Panc1 (cell line): ENCODE measurements at regions not wholly inside any gene's neighbourhood (a gene's known extent, or its start where the extent isn't known, plus 50 kb on each side); places are given as distances from the start of the nearest gene placed in this dataset.

Experiments used
- ATAC-seq: fragments of 200-7000 bp; cut with Tn5 transposase; 2 replicates; pipeline ENCODE4 v1.9.1; 2020; ENCODE audit warnings: mild to moderate bottlenecking, moderate library complexity
- BruUV-seq: library from RNA; stranded (reverse); fragments of 400-500 nt; replicated peaks from 2 replicates; lab custom pipeline; 2021; lab: Mats Ljungman, UMichigan
- CTCF ChIA-PET: fragments of 300-600 bp; sonication (Branson Sonifier 250); formaldehyde crosslinking; loops from one replicate; lab custom pipeline; 2022; ENCODE audit warnings: antibody characterized with exemption; lab: Charles Lee
- POLR2A ChIA-PET: fragments of 300-600 bp; sonication (Branson Sonifier 250); formaldehyde crosslinking; loops from one replicate; lab custom pipeline; 2022; ENCODE audit warnings: antibody characterized with exemption; lab: Charles Lee
- DNase-seq: peaks from one replicate; pipeline ENCODE4 v3.0.0-alpha.2; 2010; ENCODE audit warnings: low read depth, low spot score
- H3K27ac ChIP-seq: 2 replicates; pipeline ENCODE4 v1.5.1; 2011; ENCODE audit warnings: mild to moderate bottlenecking, low read length, inconsistent platforms
- H3K27me3 ChIP-seq: fragments of 200-500 bp; sonication (Bioruptor generic); 2 replicates; pipeline ENCODE4 v1.6.0; 2014; ENCODE audit warnings: low read length, inconsistent platforms; ENCODE audit not compliant: control insufficient read depth, insufficient read depth
- H3K36me3 ChIP-seq: fragments of 200-500 bp; sonication (Bioruptor generic); 2 replicates; pipeline ENCODE4 v1.5.1; 2014; ENCODE audit warnings: inconsistent platforms, mild to moderate bottlenecking, low read length, moderate library complexity; ENCODE audit not compliant: control insufficient read depth, insufficient read depth
- H3K4me1 ChIP-seq: 2 replicates; pipeline ENCODE4 v1.5.1; 2011; ENCODE audit warnings: inconsistent platforms, mild to moderate bottlenecking, low read length, moderate library complexity; ENCODE audit not compliant: control insufficient read depth, insufficient read depth
- H3K4me3 ChIP-seq, 2 experiments: 2 replicates each; pipeline ENCODE4 v1.5.1; 2011 to 2012; ENCODE audit warnings: low read depth in 2 of 2, low read length in 2 of 2, mild to moderate bottlenecking in 2 of 2, inconsistent platforms in 1 of 2, moderate library complexity in 1 of 2
- H3K9me3 ChIP-seq: fragments of 200-500 bp; sonication (Bioruptor generic); 2 replicates; pipeline ENCODE4 v1.5.1; 2014; ENCODE audit warnings: low read depth, mild to moderate bottlenecking, inconsistent platforms, low read length, moderate library complexity; ENCODE audit not compliant: control insufficient read depth, insufficient read depth
- CTCF ChIP-seq: fragments of 450-650 bp; IDR thresholded peaks from 2 replicates; pipeline ENCODE4 v1.5.1; 2017; ENCODE audit warnings: mild to moderate bottlenecking
- POLR2AphosphoS5 ChIP-seq: IDR thresholded peaks from 2 replicates; pipeline ENCODE4 v1.6.1; 2012; ENCODE audit warnings: mild to moderate bottlenecking, low read depth, low read length, moderate library complexity
- SIN3A ChIP-seq: IDR thresholded peaks from 2 replicates; pipeline ENCODE4 v1.6.1; 2012; ENCODE audit warnings: low read depth, mild to moderate bottlenecking, low read length, moderate library complexity, borderline replicate concordance; ENCODE audit not compliant: insufficient read depth
- TCF7L2 ChIP-seq: IDR thresholded peaks from 2 replicates; pipeline ENCODE4 v1.6.1; 2011; ENCODE audit warnings: mild to moderate bottlenecking, low read depth, low read length, inconsistent platforms
- in situ Hi-C: cut with HindIII; loops from 2 replicates; pipeline ENCODE4 v1.10.0; 2016; ENCODE audit warnings: low sequenced_read_pairs, low pct_unique_long_range_greater_than_20kb
- intact Hi-C: fragments of 100-400 bp; cut with micrococcal nuclease; formaldehyde crosslinking; loops from one replicate; pipeline ENCODE4 v1.10.0; 2022; ENCODE audit not compliant: unreplicated experiment
- TF ChIP-seq, protein P1 (sequence below), 2 experiments: IDR thresholded peaks; 2 replicates each; pipeline ENCODE4 v1.6.1; 2011 to 2012; ENCODE audit warnings: low read depth in 2 of 2, control low read depth in 1 of 2, low read length in 1 of 2, mild to moderate bottlenecking in 1 of 2, moderate library complexity in 1 of 2; ENCODE audit not compliant: insufficient read depth in 1 of 2

GRCh38 chr1:30508611-30509010, 214.8 kb downstream of the MATN1 start:
- no peak overlapping the region for H3K27ac ChIP-seq
- no peaks in the 10 kb centered on the region; the same call in 1 of the 2 replicates for H3K27me3 ChIP-seq
- ChIA-PET CTCF (no interaction called here), POLR2A (no interaction called here)
- 0 out of 2 replicates have a peak, but pooled peaks cover 5% of the 10 kb centered on the region for H3K4me1 ChIP-seq
- in situ Hi-C loops (no loop called here), intact Hi-C loops (no loop called here)
- H3K4me3 ChIP-seq = no peak overlapping the region
- no peaks in the 10 kb centered on the region for H3K9me3 ChIP-seq
- TF ChIP-seq, protein P1, sequence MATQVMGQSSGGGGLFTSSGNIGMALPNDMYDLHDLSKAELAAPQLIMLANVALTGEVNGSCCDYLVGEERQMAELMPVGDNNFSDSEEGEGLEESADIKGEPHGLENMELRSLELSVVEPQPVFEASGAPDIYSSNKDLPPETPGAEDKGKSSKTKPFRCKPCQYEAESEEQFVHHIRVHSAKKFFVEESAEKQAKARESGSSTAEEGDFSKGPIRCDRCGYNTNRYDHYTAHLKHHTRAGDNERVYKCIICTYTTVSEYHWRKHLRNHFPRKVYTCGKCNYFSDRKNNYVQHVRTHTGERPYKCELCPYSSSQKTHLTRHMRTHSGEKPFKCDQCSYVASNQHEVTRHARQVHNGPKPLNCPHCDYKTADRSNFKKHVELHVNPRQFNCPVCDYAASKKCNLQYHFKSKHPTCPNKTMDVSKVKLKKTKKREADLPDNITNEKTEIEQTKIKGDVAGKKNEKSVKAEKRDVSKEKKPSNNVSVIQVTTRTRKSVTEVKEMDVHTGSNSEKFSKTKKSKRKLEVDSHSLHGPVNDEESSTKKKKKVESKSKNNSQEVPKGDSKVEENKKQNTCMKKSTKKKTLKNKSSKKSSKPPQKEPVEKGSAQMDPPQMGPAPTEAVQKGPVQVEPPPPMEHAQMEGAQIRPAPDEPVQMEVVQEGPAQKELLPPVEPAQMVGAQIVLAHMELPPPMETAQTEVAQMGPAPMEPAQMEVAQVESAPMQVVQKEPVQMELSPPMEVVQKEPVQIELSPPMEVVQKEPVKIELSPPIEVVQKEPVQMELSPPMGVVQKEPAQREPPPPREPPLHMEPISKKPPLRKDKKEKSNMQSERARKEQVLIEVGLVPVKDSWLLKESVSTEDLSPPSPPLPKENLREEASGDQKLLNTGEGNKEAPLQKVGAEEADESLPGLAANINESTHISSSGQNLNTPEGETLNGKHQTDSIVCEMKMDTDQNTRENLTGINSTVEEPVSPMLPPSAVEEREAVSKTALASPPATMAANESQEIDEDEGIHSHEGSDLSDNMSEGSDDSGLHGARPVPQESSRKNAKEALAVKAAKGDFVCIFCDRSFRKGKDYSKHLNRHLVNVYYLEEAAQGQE (IDR thresholded peaks at IDR 0.05; ENCODE audit: insufficient read depth in 1 of 2, low read depth in 2 of 2, low read length in 1 of 2) = no peak
- no peak for DNase-seq
- no peak for ATAC-seq
- BruUV-seq = no TSS peak
- no peaks in the 10 kb centered on the region for H3K36me3 ChIP-seq

DNA sequence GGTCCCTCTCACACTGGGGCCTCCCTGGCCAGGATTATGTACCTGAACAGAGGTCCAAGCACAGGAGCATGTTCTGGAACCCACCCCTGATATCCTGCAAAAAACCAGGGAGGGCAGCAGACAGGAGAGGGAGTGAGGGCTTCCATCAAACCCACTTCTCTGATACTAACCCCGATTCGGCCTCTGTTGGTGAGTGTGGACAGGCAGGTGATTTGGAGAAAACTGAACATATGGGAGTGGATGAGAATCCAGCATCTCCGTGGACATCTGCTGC, 215.3 kb downstream of the MATN1 start:
- no peaks in the 10 kb centered on the region for H3K9me3 ChIP-seq
- in situ Hi-C loops (no loop called here), intact Hi-C loops (no loop called here)
- H3K27ac ChIP-seq = no peak overlapping the region
- CTCF ChIA-PET = no interaction called here
- DNase-seq (no peak), ATAC-seq (no peak)
- no peaks in the 10 kb centered on the region; the same call in 1 of the 2 replicates for H3K27me3 ChIP-seq
- POLR2A ChIA-PET = no interaction called here
- no peak for TF ChIP-seq POLR2AphosphoS5
- TF ChIP-seq SIN3A = no peak
- no peak for TF ChIP-seq TCF7L2
- TF ChIP-seq, protein P1 (IDR thresholded peaks at IDR 0.05; ENCODE audit: insufficient read depth in 1 of 2, low read depth in 2 of 2, low read length in 1 of 2) = no peak
- no peak for TF ChIP-seq CTCF
- no peak overlapping the region for H3K4me3 ChIP-seq
- no TSS peak for BruUV-seq
- no peaks in the 10 kb centered on the region for H3K36me3 ChIP-seq
- 0 out of 2 replicates have a peak, but pooled peaks cover 5% of the 10 kb centered on the region for H3K4me1 ChIP-seq
